Skin of body (tissue), 1 donor: ENCODE measurements at regions not wholly inside any gene's neighbourhood (a gene's known extent, or its start where the extent isn't known, plus 50 kb on each side); places are given as distances from the start of the nearest gene placed in this dataset.
"Not testable (repeated sequence)": the region's sequence is repeated elsewhere in the genome, so short reads cannot be mapped to it uniquely, and the experiment has no call there.

ENCODE experiments used
- DNase-seq: peaks from one replicate; lab custom pipeline; 2025; lab: John Stamatoyannopoulos, UW

- peak; percentile 35 for DNase-seq
Observed at GRCh38 chr12:114504311-114504710, 98.4 kb upstream of the TBX5 start.

GRCh38 chr12:114501474-114501807 is 95.5 kb upstream of the TBX5 start:
- no peak for DNase-seq

- no peak for DNase-seq
Observed at GRCh38 chr12:114500775-114501473, 95.0 kb upstream of the TBX5 start.

- no peak for DNase-seq
Observed at GRCh38 chr12:114500131-114500530, 94.2 kb upstream of the TBX5 start.

GRCh38 chr12:114499338-114499737 is 93.4 kb upstream of the TBX5 start:
- peak; percentile 29 for DNase-seq

GRCh38 chr12:114491916-114492315 is 86.0 kb upstream of the TBX5 start:
- no peak for DNase-seq

GRCh38 chr12:114484822-114485459 is 79.0 kb upstream of the TBX5 start:
- DNase-seq = not testable (repeated sequence)

- DNase-seq = no peak
Observed at GRCh38 chr12:114483996-114484395, 78.1 kb upstream of the TBX5 start.

- DNase-seq = no peak
Observed at GRCh38 chr12:114481200-114481535, 75.2 kb upstream of the TBX5 start.

GRCh38 chr12:114480337-114481199 is 74.6 kb upstream of the TBX5 start:
- DNase-seq = no peak

- no peak for DNase-seq
Observed at GRCh38 chr12:114479831-114480230, 73.9 kb upstream of the TBX5 start.

GRCh38 chr12:114478865-114479264 is 72.9 kb upstream of the TBX5 start:
- no peak for DNase-seq

GRCh38 chr12:114477989-114478395 is 72.0 kb upstream of the TBX5 start:
- no peak for DNase-seq

- peak; percentile 1 for DNase-seq
Observed at GRCh38 chr12:114476159-114476558, 70.2 kb upstream of the TBX5 start.

- no peak for DNase-seq
Observed at GRCh38 chr12:114473717-114474116, 67.8 kb upstream of the TBX5 start.

- DNase-seq = no peak
Observed at GRCh38 chr12:114473018-114473417, 67.1 kb upstream of the TBX5 start.

GRCh38 chr12:114457620-114458019 is 51.7 kb upstream of the TBX5 start:
- no peak for DNase-seq
